Fibroblast of villous mesenchyme (primary cell): ENCODE measurements at regions not wholly inside any gene's neighbourhood (a gene's known extent, or its start where the extent isn't known, plus 50 kb on each side); places are given as distances from the start of the nearest gene placed in this dataset.

Source experiments
- DNase-seq: peaks from one replicate; pipeline ENCODE4 v3.0.0-alpha.2; 2010; ENCODE audit warnings: low read depth
- H3K4me3 ChIP-seq: 2 replicates; pipeline ENCODE4 v1.5.1; 2011; ENCODE audit warnings: low read depth, mild to moderate bottlenecking, low read length
- TF ChIP-seq, protein P1 (sequence below): IDR thresholded peaks from 2 replicates; pipeline ENCODE4 v1.5.1; 2012; ENCODE audit warnings: low read depth, mild to moderate bottlenecking, low read length; ENCODE audit not compliant: insufficient read depth

DNA sequence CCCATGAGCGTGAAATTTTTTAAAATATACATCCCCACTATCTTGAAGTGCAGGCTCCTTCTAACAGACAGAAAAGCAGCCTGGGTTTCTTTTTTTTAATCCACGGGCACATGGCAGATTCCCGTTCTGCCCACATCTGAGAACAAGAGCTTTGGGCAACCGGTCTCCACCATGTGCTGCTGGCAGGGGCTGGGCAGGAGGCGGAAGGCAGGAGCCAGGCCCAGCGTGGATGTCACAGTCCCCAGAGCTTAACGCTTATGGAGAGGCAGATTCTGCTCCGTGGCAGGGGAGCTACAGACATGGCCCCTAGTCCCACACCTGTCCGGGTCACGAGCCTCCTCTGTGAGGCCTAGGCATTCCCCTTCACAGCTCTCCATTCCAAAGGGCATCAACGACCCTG lies 503.0 kb upstream of the MYT1L start:
- DNase-seq = no peak
- TF ChIP-seq, protein P1, sequence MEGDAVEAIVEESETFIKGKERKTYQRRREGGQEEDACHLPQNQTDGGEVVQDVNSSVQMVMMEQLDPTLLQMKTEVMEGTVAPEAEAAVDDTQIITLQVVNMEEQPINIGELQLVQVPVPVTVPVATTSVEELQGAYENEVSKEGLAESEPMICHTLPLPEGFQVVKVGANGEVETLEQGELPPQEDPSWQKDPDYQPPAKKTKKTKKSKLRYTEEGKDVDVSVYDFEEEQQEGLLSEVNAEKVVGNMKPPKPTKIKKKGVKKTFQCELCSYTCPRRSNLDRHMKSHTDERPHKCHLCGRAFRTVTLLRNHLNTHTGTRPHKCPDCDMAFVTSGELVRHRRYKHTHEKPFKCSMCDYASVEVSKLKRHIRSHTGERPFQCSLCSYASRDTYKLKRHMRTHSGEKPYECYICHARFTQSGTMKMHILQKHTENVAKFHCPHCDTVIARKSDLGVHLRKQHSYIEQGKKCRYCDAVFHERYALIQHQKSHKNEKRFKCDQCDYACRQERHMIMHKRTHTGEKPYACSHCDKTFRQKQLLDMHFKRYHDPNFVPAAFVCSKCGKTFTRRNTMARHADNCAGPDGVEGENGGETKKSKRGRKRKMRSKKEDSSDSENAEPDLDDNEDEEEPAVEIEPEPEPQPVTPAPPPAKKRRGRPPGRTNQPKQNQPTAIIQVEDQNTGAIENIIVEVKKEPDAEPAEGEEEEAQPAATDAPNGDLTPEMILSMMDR = no peak
- H3K4me3 ChIP-seq = no peak overlapping the region

DNA sequence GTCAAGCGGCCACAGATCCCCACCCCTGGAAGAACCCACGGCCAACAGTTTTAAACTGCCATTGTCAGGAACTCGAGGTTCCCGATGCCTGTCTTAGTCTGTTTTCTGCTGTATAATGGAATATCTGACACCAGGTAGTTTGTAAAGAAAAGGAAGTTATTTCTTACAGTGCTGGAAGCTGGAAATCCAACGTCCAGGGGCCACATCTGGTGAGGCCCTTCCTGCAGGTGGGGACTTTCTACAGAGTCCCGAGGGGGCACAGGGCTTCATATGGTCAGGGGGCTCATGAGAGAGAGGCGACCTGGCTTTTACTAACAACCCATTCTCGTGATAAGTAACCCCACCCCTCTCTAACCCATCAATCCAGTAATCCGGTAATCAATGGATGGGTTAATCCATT lies 501.6 kb upstream of the MYT1L start:
- no peak for DNase-seq
- no peak overlapping the region for H3K4me3 ChIP-seq
- TF ChIP-seq, protein P1 = no peak

DNA sequence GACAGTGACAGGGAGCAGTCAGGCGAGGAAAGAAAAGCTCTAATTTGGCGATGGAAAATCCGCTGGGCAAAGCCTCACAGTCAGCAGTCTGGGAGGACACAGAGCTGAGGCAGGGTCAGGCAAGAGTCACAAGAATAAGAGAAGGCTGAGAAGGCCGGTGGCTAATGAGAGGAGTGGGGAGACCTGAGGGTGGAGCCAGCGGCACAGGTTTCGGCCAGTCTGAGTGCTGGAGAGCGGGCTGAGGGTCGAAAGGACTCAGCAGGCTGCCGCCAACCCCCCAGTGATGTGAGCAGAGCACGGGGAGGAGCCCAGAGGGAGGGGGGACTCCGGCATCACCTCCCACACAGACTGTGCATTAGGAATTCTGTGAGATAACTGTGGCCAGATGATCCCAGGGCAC lies 500.6 kb upstream of the MYT1L start:
- H3K4me3 ChIP-seq = no peak overlapping the region
- no peak for DNase-seq
- TF ChIP-seq, protein P1 = no peak

DNA sequence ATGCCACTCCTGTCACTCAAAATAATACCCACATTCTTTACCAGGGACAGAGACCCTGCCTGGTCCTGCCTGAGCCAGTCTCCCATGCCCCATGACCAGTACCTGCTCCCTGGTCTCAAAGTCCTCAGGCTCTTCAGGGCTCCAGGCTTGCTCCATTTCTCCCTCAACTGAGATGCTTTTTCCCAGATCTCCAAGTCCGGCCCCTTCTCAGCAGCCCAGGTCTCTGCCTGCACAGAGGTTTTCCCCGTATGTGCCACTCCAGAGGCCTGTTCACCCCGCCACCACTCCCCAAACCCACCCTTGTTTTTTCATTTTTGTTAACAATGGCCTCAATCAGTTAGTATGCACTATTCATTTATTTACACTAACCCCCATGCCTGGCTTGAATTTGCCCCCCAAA lies 499.5 kb upstream of the MYT1L start:
- TF ChIP-seq, protein P1 = no peak

DNA sequence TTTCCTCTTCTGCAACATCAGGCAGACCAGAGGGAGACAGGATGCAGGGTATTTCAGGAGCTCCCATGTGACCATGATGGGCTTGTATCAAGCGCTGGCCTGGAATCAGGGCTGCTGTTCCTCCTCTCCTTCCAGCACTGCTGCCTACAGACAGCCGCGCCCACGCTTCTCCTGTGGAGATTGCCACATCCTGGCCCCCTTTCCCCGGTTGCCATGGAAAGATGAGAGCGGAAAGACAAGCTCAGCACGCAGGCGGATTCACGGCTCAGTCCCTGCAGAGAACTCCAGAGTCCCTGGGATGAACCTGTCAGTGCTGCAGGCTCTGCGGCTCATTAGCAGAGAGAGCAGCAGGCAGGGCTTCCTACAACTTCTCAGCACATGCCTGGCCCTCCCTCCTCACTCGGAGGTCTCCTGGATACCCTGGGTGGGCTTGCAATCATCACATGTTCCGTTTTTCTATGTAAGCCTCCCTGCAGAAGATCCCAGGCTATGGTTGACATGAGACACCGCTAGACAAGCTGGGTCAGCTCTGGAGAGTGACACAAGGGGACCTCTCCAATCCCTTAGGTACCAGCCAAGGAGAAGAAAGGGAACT lies 497.8 kb upstream of the MYT1L start:
- no peak for DNase-seq
- TF ChIP-seq, protein P1 = no peak
- no peak overlapping the region for H3K4me3 ChIP-seq

More for the DNA sequence above, 499.5 kb upstream of the MYT1L start:
- no peak for DNase-seq
- H3K4me3 ChIP-seq = no peak overlapping the region

DNA sequence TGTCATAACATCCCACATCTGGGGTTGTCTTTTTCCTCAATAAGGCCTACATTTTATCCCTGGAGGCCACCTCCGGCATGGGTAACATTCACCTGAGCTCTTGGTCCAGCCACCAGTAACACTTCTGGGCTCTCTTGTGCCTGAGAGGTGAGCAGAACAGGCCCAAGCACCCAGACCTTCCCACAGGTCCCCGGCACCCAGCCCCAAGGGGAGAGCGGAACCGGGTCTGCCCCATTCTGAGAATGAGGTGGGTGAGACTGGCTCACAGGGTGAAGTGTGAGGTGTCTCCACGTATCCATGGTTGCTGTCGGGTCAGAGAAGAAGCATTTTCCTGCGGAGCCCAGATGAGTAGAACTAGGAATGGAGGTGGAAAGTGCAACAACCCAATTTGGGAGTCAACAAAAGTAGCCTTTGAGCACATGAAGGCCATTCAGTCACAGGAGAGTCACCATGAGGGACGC lies 496.7 kb upstream of the MYT1L start:
- TF ChIP-seq, protein P1 = no peak
- DNase-seq = no peak
- no peak overlapping the region for H3K4me3 ChIP-seq

DNA sequence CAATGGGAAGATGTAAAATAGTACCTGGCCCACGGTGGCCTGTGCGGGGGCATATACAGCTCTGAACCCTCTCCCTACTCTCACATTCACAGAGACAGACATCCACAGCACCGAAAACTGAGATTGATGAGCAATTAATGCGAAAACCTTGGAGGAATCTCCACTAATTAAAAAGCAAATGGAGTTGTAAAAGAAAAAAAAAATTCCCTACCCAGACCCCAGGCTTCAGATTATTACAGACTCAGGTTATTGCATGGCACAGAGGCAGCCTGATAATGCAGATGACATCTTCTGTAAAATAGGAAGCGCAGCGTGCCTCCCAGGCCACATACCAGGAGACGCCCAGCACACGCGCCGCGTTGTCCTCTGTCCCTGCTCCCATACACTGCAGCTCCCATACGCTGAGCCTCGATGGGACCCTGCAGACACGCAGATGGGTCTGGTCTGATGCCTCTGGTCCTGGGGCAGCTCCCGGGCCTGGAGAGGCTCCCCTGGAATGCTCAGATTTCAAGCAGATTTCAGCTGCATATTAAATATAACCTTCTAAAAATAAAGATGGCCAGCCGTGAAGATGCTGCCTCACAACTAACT lies 496.1 kb upstream of the MYT1L start:
- DNase-seq = no peak
- TF ChIP-seq, protein P1 = no peak
- no peak overlapping the region for H3K4me3 ChIP-seq
